ENCODE measurements at regions not wholly inside any gene's neighbourhood (a gene's known extent, or its start where the extent isn't known, plus 50 kb on each side); places are given as distances from the start of the nearest gene placed in this dataset.

DNA sequence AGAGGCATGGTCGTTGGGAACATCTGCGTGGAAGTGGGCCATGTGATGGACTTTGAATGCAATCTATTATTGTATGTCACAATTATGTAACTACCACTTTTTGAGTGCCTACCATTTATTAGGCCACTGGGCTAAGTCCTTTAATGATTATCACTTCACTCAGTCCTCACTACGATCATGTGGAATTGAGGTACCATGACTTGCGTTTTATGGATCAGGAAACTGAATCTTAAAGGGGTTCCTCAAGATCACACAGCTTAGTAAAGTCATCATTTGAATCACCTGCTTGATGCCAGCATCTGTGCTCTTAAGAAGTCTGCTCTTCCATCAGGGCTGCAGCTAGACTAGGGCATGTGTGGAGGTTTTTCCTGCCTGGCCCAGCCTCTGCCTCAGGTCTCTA, 136.7 kb downstream of the DAD1 start:
- no peak for DNase-seq (ENCODE audit: low spot score)

DNA sequence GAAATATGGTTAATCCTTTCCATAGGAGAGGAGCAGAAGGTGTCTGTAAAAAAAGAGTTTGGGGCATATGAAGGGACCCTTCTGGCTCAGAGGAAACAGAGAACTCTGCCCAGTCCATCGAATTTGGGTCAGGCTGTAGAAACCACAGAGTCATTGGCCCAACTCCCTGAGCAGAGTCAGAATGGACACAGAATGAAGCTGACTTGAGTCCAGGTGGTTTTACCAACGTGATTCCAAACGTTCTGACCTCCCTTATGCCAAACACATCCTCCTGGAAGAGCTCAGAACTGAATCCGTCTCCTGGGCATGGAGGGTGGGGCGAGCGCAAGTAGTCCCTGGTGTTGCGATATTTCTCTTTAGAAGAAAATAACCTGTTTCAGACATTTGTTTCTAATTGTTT, 138.8 kb downstream of the DAD1 start:
- no peak for DNase-seq (ENCODE audit: low spot score)

DNA sequence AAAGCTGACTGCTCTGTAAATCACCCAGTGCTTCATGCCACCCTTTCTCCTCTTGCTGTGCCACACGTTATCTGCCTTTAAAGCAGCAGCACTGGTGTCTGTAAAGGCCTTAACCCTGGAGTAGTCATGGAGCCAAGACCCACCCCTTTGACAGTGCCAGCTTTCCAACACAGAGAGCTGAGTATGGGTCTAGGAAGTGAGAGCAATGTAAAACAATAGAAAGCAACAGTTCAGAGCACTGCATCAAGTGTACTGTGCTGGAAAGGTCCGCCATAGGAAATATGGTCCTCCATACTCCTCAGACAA, 139.5 kb downstream of the DAD1 start:
- DNase-seq (ENCODE audit: low spot score) = no peak

- DNase-seq (ENCODE audit: low spot score) = no peak
These were observed 140.0 kb downstream of the DAD1 start for GRCh38 chr14:22448905-22449599.

GRCh38 chr14:22448035-22448904, 140.8 kb downstream of the DAD1 start:
- no peak for DNase-seq (ENCODE audit: low spot score)

DNA sequence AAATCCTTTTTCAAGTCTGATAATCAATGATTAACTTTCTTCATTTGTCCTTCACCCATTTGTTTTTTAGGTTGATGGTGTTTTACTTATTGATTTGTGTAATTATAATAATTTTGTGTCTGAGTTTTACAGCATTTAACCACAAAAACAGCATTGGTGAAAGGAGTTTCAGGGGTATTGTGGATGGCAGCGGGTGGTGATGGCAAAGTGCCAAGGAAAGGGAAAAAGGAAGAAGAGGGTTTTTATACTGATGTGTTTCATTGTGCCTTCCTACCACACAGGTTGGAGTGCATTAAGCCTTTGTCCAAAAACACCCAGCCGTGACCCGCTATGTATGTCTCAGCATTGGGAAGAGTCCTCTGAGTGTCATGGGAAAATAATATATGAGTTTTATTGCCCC, 150.3 kb downstream of the DAD1 start:
- no peak for DNase-seq (ENCODE audit: low spot score)

DNA sequence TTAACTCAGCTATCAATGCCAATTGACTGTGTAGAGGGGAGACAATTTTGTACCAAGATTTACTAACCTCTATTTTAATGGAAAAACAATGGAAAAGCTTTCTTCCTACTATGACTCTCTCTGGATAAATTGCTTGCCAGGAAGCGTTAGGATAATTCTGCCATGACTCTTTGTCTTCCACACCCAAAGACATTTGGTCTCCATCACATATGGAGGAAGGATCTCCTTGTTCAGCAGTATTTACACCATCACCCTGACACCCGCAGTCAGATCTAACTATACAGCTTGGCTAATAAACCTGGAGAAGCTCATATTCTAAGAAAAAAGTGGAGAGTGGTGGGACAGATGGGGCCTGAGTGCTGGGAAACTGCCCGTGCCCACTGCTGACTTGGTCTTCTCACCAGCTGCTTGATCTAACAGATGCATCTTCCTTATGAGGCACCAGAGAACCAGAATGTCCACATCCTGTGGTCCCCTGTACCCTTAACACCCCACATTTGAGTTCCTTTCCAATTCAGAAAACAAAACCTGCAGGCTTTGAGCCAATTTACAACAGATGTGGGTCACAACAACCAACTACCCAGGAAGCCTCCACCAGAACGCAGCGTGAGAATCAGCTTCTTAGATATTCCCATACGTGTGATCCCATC, 154.0 kb downstream of the DAD1 start:
- DNase-seq (ENCODE audit: low spot score) = no peak

DNA sequence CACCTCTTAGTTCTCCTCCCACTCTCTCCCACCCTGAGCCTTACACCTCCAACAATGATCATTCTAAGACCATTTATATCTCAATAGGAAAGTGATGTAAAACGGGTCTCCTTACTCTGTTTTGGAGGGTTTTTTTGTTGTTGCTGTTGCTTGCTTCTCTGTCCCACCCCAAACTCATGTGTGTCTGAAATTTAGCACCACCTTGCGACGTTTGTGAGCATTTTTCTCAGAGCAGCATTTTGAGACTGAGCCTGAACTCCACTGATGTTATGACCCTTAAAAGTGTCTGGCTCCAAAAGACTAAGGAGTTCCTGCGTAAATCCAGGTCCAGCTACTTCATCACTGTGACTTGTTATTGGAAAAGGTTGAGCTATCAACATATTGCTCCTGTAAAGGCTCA, 155.0 kb downstream of the DAD1 start:
- no peak for DNase-seq (ENCODE audit: low spot score)

- DNase-seq (ENCODE audit: low spot score) = no peak
These were observed 156.0 kb downstream of the DAD1 start for GRCh38 chr14:22433069-22433468.

GRCh38 chr14:22432348-22432976, 156.6 kb downstream of the DAD1 start:
- peak; percentile 40 for DNase-seq (ENCODE audit: low spot score)

- DNase-seq (ENCODE audit: low spot score) = no peak
These were observed 159.3 kb downstream of the DAD1 start for GRCh38 chr14:22429546-22430294.

DNA sequence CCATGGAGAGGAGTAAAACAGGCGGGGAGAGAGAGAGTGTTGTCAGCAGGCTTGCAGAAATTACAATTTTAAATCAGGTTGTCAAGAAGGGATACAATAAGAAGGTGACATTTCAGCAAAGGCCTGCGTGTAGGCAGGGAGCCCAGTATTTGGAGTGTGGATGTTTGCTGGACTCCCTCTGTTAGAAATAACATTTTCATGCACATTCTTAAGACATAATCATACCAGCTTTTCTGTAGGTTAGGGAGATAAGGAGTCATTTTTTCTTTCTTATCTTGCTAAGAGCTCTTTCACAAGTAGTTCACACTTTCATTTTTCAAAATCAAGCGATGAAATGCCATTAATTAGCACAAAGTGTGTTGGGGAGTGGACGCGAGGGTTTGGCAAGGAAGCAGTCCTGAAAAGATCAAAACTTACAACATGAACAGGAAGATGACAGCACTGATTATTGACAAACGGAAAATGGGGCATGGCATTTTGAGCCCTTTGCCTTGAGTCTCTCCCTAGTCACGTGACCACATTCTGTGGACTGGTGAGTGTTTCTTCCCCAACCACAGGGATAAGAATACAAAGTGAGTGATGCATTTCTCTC, 160.2 kb downstream of the DAD1 start:
- DNase-seq (ENCODE audit: low spot score) = no peak

- DNase-seq (ENCODE audit: low spot score) = peak; percentile 42
These were observed 161.2 kb downstream of the DAD1 start for GRCh38 chr14:22427771-22428231.

DNA sequence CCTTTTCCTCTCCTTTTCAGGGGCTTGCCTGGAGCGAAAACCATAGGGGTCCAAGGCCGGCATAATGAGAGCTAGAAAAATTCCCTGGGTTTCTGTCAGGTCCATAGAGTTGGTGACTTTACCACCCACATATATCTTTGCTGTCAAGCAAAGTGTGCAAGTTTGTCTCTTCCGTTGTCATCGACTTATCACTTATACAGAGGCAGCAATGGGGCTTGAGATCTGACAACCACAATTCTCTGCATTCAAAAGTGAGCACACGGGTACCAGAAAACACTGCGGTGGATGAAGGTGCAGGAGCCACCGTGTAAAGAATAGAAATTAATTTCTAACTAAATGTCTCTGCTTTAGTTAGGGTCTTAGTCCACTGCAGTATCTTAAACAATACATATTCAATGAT, 162.3 kb downstream of the DAD1 start:
- DNase-seq (ENCODE audit: low spot score) = no peak

- no peak for DNase-seq (ENCODE audit: low spot score)
These were observed 165.1 kb downstream of the DAD1 start for GRCh38 chr14:22423958-22424357.

DNA sequence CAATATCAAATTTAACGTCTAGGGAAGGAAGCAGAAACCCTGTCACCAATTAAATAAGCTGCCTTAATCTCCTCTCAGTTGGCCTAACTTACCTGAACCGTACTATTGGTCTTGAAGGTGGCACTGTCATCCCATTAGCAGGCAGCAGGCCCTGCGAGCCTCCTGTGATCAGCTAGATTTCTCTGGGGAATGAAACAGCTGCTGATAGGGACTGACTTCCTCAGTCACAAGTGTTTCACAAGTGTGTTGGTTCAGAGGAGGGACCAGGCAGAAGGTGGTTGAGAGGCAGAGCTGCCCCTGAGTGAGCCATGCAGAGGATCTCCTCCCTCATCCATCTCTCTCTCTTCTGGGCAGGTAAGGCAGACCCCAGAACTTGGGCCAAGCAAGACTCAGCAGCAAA, 166.8 kb downstream of the DAD1 start:
- DNase-seq (ENCODE audit: low spot score) = no peak

DNA sequence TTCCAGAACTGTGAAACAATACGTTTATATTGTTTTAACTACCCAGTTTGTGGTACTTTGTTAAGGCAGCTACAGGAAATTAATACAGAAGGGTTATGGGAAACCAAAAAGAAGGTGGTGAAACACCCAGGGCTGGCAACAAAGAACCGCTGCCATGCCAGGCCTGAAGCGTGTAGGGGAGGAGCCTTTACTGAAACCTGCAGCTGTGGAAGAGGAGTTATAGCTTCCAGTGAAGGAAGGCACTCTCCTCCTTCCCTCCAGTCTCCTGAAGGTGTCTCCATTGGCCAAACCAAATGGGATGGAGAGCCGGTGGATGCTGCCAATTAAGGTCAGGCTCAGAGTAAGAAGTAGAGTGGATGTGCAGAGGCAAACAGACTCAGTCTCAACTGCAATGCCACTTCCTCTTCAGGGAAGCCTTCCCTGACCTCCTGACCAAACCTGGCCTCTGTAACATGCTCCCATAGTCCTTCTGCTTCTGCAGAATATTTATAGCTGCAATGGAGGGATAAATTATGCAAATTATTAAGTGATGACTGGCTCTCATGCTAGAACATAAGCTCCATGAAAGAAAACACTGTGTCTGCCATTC, 168.3 kb downstream of the DAD1 start:
- no peak for DNase-seq (ENCODE audit: low spot score)

DNA sequence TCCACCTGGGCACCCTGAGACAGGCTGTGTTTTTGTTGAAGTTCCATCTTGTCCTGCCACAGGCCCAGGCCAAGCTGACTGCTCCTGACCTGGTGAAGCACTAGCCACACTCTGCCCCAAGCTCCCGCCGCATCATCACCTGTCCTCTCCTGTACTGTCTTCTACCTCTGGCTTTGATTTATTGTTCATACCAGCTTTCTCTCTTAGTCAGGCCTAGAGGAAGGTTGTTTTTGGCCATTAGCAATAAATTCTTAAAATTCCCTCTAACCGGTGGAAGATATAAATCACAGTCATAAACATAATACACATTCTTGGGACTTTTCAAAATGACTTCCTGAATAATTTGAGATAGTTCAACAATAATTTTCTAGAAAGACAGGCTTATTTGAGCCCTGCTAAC, 169.4 kb downstream of the DAD1 start:
- DNase-seq (ENCODE audit: low spot score) = no peak

- DNase-seq (ENCODE audit: low spot score) = no peak
These were observed 170.4 kb downstream of the DAD1 start for GRCh38 chr14:22418631-22419030.

GRCh38 chr14:22417914-22418313, 171.1 kb downstream of the DAD1 start:
- no peak for DNase-seq (ENCODE audit: low spot score)

DNA sequence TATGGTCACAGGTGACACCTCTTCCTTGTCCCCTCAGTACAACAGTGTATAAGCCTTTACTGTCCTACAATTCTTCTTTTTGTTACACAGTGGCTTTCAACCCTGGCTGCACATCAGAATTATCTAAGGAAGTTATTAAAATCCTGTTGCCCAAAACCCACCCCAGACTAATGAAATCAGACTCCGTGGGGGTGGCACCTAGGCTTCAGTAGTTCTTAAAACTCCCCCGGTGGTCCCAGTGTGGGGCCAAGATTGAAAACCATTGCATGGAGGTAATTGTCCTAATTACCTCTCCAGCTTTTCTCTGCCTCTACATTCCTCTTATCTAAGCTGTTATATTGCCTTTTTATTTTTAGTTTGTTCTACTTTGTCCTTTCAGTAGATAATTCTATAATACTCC, 172.8 kb downstream of the DAD1 start:
- DNase-seq (ENCODE audit: low spot score) = no peak

Measured in AG08396 (cell line).